CD4-positive, alpha-beta T cell (primary cell): ENCODE measurements at regions not wholly inside any gene's neighbourhood (a gene's known extent, or its start where the extent isn't known, plus 50 kb on each side); places are given as distances from the start of the nearest gene placed in this dataset.
A peak's percentile ranks its signal among the peaks of the same experiment; 100 is the strongest.

Experiments used
- ATAC-seq: fragments of 200-7000 bp; cut with Tn5 transposase; one replicate; pipeline ENCODE4 v1.10.0; 2022; ENCODE audit warnings: mild to moderate bottlenecking; ENCODE audit not compliant: poor library complexity
- CTCF ChIA-PET: fragments of 350-600 bp; sonication (Branson Sonifier 250); formaldehyde crosslinking; loops from one replicate; lab custom pipeline; 2021; ENCODE audit warnings: antibody characterized with exemption, inconsistent platforms; lab: Charles Lee
- POLR2A ChIA-PET: fragments of 350-600 bp; sonication (Branson Sonifier 250); formaldehyde crosslinking; loops from one replicate; lab custom pipeline; 2021; ENCODE audit warnings: antibody characterized with exemption, inconsistent platforms; lab: Charles Lee
- DNase-seq, 14 experiments: peaks; one replicate each; pipeline ENCODE4 v3.0.0-alpha.2; 2013 to 2020; ENCODE audit warnings: mixed read lengths in 2 of 14
- H3K27ac ChIP-seq, 2 donors: one replicate each; pipeline versions ENCODE4 v1.5.1 to v1.7.0; 2013; ENCODE audit warnings: low read length in 2 of 2, low read depth in 1 of 2, mild to moderate bottlenecking in 1 of 2
- H3K27me3 ChIP-seq, 2 experiments: 1 replicate in 1 of 2; 2 replicates in 1 of 2; pipeline versions ENCODE4 v1.6.1 to v1.7.0; 2013; ENCODE audit warnings: low read length in 2 of 2, control low read depth in 1 of 2, mild to moderate bottlenecking in 1 of 2, moderate library complexity in 1 of 2; ENCODE audit not compliant: insufficient read depth in 2 of 2, control insufficient read depth in 1 of 2
- H3K36me3 ChIP-seq: one replicate; pipeline ENCODE4 v1.6.1; 2013; ENCODE audit warnings: low read length, control low read depth; ENCODE audit not compliant: insufficient read depth
- H3K4me1 ChIP-seq: one replicate; pipeline ENCODE4 v1.6.1; 2013; ENCODE audit warnings: low read length, control low read depth; ENCODE audit not compliant: insufficient read depth
- H3K4me3 ChIP-seq: one replicate; pipeline ENCODE4 v1.5.1; 2013; ENCODE audit warnings: mild to moderate bottlenecking, low read length, moderate library complexity
- H3K9me3 ChIP-seq, 2 experiments: 1 replicate in 1 of 2; 2 replicates in 1 of 2; pipeline versions ENCODE4 v1.6.1 to v1.7.0; 2013; ENCODE audit warnings: low read length in 2 of 2, mild to moderate bottlenecking in 2 of 2, control low read depth in 1 of 2, moderate library complexity in 1 of 2; ENCODE audit not compliant: control insufficient read depth in 1 of 2, insufficient read depth in 1 of 2
- H3K27ac Mint-ChIP-seq: one replicate; pipeline ENCODE4 v1.8.0; 2020; ENCODE audit warnings: mixed read lengths
- H3K27me3 Mint-ChIP-seq: one replicate; pipeline ENCODE4 v1.8.0; 2021; ENCODE audit warnings: mixed read lengths
- H3K36me3 Mint-ChIP-seq: one replicate; pipeline ENCODE4 v1.8.0; 2021; ENCODE audit warnings: low read depth, mixed read lengths
- H3K4me1 Mint-ChIP-seq: one replicate; pipeline ENCODE4 v1.8.0; 2021; ENCODE audit warnings: low read depth, mixed read lengths
- H3K4me3 Mint-ChIP-seq: one replicate; pipeline ENCODE4 v1.8.0; 2020; ENCODE audit warnings: mild to moderate bottlenecking, mixed read lengths
- H3K9me3 Mint-ChIP-seq: one replicate; pipeline ENCODE4 v1.8.0; 2020; ENCODE audit warnings: mixed read lengths
- CTCF ChIP-seq: fragments of 200-600 bp; IDR thresholded peaks from one replicate; pipeline ENCODE4 v1.8.0; 2022; ENCODE audit warnings: antibody characterized with exemption, mild to moderate bottlenecking
- intact Hi-C, 2 experiments: fragments of 100-400 bp; cut with DNase I in 1 of 2; cut with micrococcal nuclease in 1 of 2; formaldehyde crosslinking; loops; one replicate each; pipeline versions ENCODE4 v1.15.1 to v1.9.0; 2023 to 2025; cut with DNase I, micrococcal nuclease

- H3K4me3 Mint-ChIP-seq: peak overlapping the region; percentile 81
- no peak for TF ChIP-seq CTCF
- DNase-seq (peak in 2 of 14 experiments; percentile 1 to 16), ATAC-seq (peak; percentile 66)
- H3K36me3 ChIP-seq: no peaks in the 10 kb centered on the region
- H3K9me3 Mint-ChIP-seq: peaks cover 3% of the 10 kb centered on the region
- peaks cover 32% of the 10 kb centered on the region for H3K4me1 ChIP-seq
- H3K27ac Mint-ChIP-seq: peak overlapping the region; percentile 89
- H3K4me3 ChIP-seq: peak overlapping the region; percentile 28
- no peaks in the 10 kb centered on the region for H3K27me3 ChIP-seq
- intact Hi-C loops: loop anchor here (5.0 to 10.0 kb wide), 2 partner anchors 47 to 281 kb away; no protein-coding TSS in a partner anchor
- peak overlapping the region; percentile 31 to 77 for H3K27ac ChIP-seq
- ChIA-PET POLR2A (interaction anchor here (0.6 to 3.4 kb wide), 23 partner anchors 11 to 1006 kb away, joined by 3 to 29 read pairs (median 4); partner anchors contain the start of gene BCL11B), CTCF (no interaction called here)
- H3K9me3 ChIP-seq: no peaks in the 10 kb centered on the region
- peaks cover 4% of the 10 kb centered on the region for H3K36me3 Mint-ChIP-seq
- H3K27me3 Mint-ChIP-seq: no peaks in the 10 kb centered on the region
- peaks cover 54% of the 10 kb centered on the region for H3K4me1 Mint-ChIP-seq
Measured at GRCh38 chr14:98984027-98984718, 287.8 kb downstream of the BCL11B start.

GRCh38 chr14:98984719-98985041, 287.3 kb downstream of the BCL11B start:
- ATAC-seq (peak; percentile 86), DNase-seq (peak; percentile 49 to 92 (median 66))
- POLR2A ChIA-PET: interaction anchor here (0.6 to 3.4 kb wide), 21 partner anchors 10 to 1007 kb away, joined by 3 to 29 read pairs (median 5); partner anchors contain the start of gene BCL11B
- H3K4me1 ChIP-seq: peaks cover 32% of the 10 kb centered on the region
- peaks cover 54% of the 10 kb centered on the region for H3K4me1 Mint-ChIP-seq
- peaks cover 3% of the 10 kb centered on the region for H3K9me3 Mint-ChIP-seq
- TF ChIP-seq CTCF: no peak
- H3K4me3 Mint-ChIP-seq: peak overlapping the region; percentile 81
- intact Hi-C loops: loop anchor here (5.0 to 10.0 kb wide), 2 partner anchors 47 to 280 kb away; no protein-coding TSS in a partner anchor
- H3K27me3 Mint-ChIP-seq: no peaks in the 10 kb centered on the region
- H3K27ac ChIP-seq: peak overlapping the region; percentile 31 to 77
- no peaks in the 10 kb centered on the region for H3K36me3 ChIP-seq
- peaks cover 3% of the 10 kb centered on the region for H3K36me3 Mint-ChIP-seq
- H3K27ac Mint-ChIP-seq: peak overlapping the region; percentile 89
- H3K27me3 ChIP-seq: no peaks in the 10 kb centered on the region
- peak overlapping the region; percentile 28 for H3K4me3 ChIP-seq
- CTCF ChIA-PET: no interaction called here
- no peaks in the 10 kb centered on the region for H3K9me3 ChIP-seq

- Mint-ChIP-seq H3K27me3 (no peaks in the 10 kb centered on the region), H3K36me3 (no peaks in the 10 kb centered on the region), H3K9me3 (no peaks in the 10 kb centered on the region), H3K4me3 (no peak overlapping the region), H3K4me1 (peaks cover 34% of the 10 kb centered on the region), H3K27ac (peak overlapping the region; percentile 87)
- ATAC-seq (no peak), DNase-seq (no peak)
- CTCF ChIA-PET: no interaction called here
- H3K36me3 ChIP-seq: no peaks in the 10 kb centered on the region
- H3K4me3 ChIP-seq: no peak overlapping the region
- TF ChIP-seq CTCF: no peak
- peaks cover 14% of the 10 kb centered on the region for H3K4me1 ChIP-seq
- POLR2A ChIA-PET: interaction anchor here (1.4 to 3.7 kb wide), 2 partner anchors 10 kb away, joined by 4 to 16 read pairs; no protein-coding TSS in a partner anchor
- no peak overlapping the region for H3K27ac ChIP-seq
- no peaks in the 10 kb centered on the region for H3K27me3 ChIP-seq
- intact Hi-C loops: no loop called here
- H3K9me3 ChIP-seq: no peaks in the 10 kb centered on the region
Measured at GRCh38 chr14:98993818-98994217, 278.2 kb downstream of the BCL11B start.
